Stimulated activated CD4-positive, alpha-beta T cell treated with anti-CD3 and anti-CD28 coated beads, Interleukin-4, amount 100 ng/mL, for 48 hours (primary cell): ENCODE measurements at regions not wholly inside any gene's neighbourhood (a gene's known extent, or its start where the extent isn't known, plus 50 kb on each side); places are given as distances from the start of the nearest gene placed in this dataset.
A peak's percentile ranks its signal among the peaks of the same experiment; 100 is the strongest.
"Not testable (repeated sequence)": the region's sequence is repeated elsewhere in the genome, so short reads cannot be mapped to it uniquely, and the experiment has no call there.

Source experiments
- DNase-seq, 2 donors: peaks; one replicate each; pipeline ENCODE4 v3.0.0-alpha.2; 2020; ENCODE audit warnings: low read depth in 2 of 2

DNA sequence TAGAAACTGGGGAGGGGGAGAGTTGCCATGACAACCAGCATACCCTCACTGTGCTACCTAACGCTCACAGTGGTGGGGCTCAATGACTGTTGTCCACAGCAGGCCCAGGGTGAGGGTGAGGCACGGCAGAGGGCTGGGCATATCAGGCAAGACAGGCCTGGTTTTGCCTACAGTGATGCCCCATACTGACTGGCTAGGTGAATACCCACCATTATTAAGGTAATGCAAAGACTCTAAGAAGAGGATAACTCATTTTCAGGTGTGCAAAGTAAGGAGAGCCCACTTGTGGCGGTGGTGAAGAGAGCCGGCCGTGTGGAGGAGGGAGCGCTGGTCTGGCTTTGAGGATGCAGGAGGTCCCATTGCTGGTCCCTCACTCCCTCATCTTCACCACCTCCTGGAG, 422.3 kb downstream of the FUT8 start:
- no peak for DNase-seq

DNA sequence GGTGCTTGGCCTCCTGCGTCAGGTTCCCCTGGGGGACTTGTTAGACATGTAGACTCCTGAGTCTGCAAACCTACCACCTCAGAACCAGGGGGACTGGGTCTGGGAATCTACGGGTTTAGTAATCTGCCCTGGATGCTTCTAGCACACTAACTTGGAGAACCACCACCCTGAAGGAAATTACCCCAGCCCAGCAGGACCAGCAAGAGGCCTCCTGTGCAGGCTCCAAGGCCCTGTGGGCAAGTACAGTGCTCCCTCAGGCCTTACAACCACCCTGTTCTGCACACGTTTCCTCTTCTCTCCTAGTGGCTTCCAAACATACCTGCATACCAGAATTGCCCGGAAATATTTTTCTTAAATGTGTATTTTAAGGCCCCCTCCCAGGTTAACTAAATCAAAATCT, 423.0 kb downstream of the FUT8 start:
- DNase-seq, result no peak

DNA sequence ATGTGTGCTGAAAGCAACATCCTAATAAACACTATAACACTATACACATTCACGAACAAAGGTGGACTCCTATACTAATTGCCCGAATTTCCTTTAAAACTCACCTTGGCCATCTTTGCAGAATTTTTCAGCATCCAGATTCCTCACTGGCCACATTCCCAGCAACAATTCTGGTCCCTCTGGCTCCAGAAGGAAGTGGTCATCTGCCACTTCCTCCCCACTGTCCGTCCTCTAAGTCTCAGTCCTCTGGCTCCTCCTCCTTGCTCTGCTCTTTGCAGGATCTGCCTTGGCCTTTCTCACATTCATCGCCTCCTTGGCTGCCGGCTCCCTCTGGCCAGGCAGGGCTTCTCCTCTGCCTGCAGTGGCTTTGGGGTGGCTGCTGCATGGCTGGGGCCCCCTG, 426.0 kb downstream of the FUT8 start:
- DNase-seq, result no peak

DNA sequence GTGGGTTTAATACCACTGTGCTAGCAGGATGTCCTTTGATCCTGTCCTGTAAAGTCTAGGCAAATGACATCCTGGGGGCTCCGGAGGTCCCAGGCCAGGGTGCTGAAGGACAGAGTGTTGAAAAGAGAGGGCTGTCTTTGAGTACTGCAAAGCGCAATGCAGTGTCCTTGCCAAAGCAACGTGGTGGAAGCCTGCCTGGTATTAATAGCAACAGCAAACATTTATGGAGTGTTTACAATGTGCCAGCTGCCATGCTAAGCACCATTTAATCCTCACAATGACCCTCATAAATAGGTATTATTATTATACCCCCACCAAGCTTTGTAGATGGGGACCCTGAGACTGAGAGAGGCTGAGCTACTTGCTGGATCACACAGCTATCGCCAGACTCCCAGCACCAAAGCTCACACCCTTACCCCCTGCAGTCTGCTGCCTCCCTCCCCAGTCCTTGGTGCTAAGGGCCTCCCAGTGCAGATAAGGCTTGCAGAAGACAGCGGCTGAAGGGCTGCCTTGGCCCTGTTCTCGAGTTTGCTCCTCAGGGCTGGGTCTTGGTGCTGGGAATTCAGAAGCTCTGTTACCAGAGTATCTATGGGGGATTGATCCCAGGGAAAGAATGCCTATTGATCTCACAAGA, 427.7 kb downstream of the FUT8 start:
- no peak for DNase-seq

DNA sequence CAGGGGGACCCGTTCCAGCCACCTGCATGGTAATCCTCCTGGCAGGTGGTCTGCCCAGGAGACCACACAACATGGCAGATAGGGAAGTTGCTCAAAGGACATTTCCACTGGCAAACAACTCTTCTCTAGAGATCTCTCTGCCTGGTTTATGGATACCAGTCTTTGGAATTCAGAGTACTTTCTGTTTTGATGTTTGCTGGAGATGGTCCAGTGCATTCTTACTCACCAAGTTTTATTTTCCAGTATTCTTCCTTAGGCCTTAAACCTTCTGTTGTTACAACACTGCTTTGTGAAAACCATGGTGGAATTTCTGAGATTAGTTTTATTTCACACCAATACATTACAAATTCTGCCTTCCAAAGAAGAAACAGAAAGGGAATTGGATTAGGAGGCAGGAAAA, 428.3 kb downstream of the FUT8 start:
- DNase-seq, result no peak

DNA sequence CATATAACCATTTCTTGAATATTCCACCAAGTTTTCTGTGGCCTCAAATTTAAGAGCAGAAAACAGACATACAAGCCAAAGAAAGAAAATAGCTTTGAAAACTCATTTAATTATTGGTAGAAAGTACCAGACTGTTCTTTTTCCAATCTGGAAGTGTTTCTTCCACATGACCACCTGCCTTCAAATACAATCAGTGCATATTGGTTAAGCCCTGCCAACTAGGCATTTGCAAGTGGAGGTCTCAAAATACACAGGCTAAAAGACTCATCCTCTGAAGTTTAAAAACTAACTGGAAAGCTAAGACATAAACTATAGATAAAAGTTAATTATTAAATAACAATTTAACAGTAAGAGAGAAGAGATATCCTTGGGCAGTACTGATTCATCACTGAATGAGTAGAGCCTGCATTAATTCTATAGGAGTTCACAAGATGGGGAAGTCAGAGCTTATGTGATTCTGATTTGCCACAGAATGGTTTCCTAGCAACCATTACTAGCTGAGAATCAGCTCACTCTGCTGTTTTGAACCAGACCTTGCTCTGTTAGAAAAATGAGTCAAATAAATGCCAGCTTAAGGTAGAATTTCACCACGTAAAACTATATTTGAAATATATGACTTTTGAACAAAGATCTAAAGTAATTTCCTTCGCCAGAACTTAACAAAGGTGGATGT, 433.8 kb downstream of the FUT8 start:
- no peak for DNase-seq

DNA sequence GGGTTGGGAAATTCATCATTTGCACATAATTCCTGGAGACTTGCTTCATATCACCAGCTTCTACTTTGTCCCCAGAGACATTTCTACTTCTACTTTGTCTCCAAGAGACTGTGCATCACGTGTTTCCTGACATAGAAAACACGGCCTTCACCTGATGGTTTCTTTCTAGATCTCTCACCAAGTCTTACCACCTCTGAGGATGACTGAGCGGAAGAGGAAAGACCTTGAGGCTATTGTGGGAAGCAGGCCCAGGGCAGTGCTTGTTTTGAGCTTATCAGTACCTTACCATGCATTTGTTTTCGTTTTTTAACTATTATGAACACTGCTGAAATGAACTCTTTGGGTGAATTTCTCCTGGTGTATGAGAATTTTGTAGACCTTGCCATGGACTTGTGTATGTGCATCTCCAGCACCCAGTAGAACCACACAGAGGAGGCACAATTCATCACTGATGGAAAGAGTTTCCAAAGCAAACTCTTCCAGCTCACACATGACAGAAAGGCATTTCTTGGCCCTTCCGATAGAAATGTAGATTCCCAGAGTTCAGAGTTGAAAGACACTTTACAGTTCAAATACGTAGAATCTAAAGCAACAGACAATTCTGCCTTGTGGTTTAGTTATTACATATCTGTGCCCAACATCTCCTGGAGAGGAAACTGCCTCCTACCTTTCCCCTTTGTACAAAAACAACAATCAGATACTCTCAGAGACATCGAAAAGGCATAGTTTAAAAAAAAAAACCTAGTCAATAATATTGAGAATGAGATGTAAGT, 434.7 kb downstream of the FUT8 start:
- peak; percentile 11 to 31 for DNase-seq

DNA sequence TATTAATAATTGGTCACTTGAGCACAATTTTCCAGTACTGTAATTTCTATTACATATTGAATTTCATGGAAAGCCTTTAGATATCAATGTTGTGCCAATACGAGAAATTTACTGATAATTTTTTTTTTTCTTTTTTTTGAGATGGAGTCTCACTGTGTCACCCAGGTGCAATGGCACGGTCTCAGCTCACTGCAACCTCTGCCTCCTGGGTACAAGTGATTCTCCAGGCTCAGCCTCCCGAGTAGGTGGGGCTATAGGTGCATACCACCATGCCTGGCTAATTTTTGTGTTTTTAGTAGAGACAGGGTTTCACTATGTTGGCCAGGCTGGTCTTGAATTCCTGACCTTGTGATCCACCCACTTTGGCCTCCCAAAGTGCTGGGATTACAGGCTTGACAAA, 435.4 kb downstream of the FUT8 start:
- DNase-seq, result not testable (repeated sequence)

DNA sequence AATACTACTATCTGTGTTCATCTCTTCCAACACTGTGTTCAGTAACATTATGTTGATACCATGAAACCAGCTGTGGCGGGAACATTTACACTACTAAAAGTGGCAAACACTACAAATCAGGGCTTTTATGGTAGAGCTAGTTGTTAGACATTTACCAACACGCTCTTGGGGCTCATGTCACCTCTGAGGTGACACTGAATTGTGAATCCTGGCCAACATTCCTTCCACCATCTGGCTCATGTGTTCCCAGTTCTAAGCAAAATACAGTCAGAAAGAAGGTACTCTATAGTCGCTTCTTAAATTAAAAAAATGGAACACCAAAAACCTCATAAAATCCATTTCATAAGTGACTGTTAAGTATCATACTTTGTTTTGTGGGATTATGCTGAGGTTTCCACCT, 436.6 kb downstream of the FUT8 start:
- DNase-seq, result no peak

DNA sequence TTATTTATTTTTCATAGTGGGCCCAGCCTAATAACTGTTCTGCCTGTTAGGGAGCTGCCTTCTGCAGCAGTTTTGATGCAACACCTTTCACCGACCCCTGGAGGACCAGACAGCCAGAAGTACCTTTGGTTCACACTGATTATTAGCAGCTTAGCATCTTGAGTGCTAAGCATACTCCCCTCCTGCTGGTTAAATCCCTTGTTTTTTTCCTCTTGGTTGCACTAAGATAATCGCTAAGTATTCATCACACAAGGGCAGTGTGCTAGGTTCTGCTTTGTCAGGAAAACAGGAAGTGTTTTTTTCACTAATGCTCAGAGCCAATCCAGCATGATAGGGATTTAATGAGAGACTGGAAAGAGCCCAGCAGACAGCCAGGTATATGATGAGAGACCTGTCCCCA, 437.0 kb downstream of the FUT8 start:
- no peak for DNase-seq

DNA sequence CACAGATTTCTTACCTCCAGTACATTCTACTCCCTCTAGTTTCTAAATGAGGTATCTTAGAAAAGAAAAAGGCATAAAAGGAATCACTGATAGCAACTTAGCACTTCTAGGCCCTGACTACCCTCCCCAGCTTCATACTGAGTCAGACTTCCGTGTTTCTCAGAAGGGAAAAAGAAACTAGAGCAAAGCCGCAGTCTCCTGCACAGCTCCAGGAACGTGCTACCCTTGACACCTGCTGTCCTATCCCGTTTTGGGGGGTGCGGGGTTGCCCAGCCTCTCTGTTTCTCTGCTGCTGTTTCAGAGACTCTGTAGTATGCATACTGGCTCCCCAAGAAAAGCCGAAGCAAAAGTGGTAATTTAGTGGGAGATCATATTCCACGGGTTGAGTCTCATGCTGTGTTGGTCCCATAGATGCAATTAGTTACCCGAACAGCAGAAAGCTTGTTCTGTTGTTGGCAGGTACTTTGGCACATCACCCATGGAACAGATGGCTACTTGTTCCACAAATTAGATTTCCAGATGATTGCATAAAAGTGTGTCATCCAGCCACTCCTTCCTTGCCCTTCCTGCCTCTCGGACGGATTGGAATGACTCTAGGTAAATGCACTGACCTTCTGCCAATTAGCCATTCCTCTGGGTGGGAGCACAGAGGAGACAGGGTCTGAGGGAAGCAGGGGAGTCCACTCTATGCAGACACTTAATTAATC, 438.1 kb downstream of the FUT8 start:
- DNase-seq, result peak; percentile 28 to 40

DNA sequence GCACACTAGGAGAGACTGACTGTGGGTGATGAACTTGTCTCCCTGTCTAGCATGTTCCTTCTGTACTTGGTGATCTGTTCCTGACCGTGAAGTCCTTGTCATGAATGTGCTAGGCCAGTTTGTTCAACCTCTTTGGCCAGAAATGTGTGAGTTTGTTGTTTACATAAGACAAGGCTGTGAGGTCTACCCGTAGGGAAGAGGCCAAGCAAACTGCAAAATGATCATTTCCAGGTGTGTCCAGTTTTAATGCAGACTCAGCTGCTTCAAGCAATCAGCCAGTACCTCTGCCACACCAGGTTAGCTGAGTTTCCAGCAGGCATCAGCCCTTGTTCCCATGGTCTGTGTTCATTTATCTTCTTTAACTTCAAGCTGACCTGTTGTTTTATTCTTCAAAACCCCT, 440.2 kb downstream of the FUT8 start:
- DNase-seq, result no peak

DNA sequence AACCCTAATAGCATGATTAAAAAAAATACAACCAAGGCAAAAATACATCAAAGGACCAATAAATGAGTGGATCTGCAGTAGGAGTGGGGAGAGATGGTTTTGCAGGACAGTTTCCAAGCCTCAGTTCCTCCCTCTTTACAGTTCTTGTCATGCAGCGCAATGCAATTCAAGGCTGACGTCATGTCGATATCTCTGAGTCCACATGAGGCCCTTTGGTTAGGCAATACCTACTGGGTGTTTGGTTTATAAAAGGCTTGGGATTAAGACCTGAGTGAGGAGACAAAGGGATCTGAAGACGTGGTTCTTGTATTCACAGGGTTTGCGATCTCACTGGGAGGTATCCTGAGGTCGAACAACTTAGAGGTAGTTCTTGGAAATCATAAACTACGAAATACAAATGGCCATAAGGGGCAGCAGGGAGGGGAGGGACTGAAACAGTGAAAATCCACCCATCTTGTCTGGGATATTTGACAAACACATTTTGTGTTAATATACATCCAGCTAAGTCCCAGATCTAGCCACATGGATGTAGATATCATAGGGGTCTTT, 441.0 kb downstream of the FUT8 start:
- DNase-seq, result no peak

DNA sequence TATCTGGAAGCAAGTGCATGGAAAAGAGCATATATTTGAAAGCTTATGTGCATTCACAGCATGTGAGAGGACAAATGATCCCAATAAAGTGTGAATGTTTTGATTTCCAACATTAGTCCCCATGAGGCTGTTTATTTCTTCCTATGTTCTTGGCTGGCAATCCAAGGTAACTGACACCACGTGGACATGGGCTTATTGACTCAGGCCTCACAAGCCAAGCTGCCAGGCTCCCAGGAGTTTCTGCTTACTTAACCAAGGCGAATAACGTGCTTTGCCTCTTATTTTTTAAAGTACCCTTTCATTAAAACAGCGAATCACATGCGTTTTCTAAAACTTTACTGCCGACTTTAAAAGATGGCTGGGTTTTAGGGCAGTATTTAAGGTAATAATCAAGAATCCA, 441.7 kb downstream of the FUT8 start:
- DNase-seq, result no peak

DNA sequence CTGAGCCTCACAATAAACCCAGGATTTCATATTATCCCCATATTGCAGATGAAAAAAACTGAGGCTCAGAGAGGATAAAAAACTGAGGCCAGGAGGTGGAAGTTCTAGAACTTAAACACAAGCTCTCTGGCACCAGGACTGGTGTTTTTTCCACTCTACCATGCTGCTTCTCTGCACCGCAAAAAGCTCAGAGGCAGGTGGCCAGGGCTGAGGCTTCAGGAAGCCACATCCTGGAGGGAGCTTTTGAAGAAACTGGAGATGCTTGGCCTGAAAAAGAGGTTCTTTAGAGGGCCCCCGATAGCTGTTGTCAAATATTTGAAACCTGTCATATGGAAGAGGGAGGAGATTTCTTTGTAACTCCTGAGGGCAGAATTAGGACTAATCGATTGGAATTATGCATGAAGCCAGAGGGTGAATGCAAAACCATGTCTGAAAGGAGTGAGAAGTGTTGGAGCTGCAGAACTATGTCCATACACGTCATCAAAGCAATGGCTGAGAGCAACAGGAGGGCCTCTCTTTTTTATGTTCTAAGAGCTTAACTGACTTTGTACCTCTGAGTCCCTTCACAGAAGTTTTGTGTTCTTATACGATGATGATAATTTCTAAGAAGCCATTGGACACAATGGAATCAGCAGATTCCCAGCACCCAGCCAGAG, 448.6 kb downstream of the FUT8 start:
- no peak for DNase-seq

DNA sequence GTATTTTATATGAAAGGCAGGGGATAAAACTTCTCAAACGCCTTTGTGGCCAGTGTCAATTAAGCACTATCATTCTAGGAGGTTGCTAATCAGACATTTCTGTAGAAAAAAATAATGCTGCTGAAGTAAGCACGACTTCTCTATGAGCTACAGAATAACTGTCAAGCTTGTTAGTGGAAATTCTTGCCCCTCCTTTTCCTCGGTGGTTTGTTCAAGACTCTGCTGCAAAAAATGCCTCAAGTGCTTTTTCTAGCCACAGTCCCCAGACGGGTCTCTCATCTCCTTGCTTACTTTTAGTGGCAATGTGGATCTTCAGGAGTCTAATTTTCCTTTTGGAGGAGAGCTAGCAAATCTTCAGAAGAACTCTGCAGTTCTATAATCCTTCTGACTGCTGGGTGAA, 452.0 kb downstream of the FUT8 start:
- DNase-seq, result no peak

DNA sequence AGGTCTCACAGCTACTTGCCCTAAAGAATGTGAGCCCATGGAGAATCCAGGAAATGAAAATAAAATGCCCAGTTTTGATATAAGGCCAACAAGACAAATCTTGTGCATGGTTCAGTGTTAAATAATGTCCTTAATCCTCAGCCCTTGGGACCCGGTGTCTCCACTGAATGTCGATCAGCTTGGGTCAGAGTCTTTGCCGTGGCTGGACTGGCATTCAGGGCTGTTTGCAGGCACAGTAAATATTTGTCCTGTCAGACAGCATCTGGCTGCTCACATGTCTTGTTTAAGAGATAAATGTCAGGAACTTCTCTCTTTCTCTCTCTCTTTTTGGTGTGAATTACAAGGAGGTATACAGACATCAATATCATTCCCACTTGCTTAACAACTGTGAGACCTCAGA, 452.5 kb downstream of the FUT8 start:
- no peak for DNase-seq

DNA sequence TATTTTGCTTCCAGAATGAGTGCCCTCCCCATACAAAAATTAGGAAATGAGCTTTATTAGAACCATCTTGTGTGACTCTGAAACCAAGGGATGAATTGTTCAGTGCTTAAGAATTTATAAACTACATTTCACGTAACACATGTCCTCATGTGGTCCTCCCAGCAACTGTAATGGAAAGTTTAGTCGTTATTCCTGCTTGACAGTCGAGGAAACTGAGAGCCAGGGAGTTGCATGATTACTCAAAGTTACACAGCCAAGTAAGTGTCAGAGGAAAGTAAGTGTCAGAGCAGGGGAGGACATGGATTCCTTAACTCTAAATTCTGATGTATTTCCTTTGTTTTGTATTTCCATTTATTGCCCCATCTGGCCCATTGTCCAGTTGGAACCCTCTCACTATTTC, 453.9 kb downstream of the FUT8 start:
- no peak for DNase-seq

DNA sequence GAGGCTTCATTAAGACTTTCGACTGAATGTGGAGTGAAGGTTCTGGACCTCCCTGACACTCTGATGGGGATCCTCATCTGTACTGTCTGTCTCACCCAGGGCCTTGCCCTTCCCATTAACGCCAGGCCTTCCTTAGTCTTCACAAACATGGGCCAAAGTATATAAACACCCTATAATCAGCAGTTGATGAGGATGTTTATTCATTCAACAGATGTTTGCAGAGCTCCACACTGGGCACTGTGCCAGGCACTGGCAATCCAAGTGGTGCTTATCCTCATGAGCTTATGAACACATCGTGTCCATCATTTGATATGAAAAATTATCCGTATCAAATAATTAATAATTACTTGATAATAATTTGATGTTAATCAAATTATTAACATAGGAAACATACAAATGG, 454.4 kb downstream of the FUT8 start:
- no peak for DNase-seq

DNA sequence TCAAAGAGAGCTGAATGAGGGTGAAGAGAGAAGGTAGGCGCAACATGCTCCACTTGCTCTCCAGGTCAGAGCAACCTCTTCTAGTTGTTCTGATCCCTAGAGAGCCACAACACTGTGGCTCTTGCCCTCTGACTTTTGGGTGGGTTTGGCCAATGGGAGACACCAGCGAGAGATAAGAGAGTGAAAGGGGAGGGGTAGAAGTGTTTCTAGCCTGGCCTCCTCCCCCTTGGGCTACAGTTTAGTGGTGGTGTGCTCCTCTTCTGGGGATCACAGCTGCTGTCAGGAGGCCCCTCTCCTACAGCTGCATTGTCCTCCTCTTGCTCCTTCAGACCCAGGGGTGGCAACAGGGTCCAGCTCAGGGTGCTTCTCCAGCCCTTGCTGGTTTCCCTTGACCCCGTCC, 454.8 kb downstream of the FUT8 start:
- no peak for DNase-seq

DNA sequence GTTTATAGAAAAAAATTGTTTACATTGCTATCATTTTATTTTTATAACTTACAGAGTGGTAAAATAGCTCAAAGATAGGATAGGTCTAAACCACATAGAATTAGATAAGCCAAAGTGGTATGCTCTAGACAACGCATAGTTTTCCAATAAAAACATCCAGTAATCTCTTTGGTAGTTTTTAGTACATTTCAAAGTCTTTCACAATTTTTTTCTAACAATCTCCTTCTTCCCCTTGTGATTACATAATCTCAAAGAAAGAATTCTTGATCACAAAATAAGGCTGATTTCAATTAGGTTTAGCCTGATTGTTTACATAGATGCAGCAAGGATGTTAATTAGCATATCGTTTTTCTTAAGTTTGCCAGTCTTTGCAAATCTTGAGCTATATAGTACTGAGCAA, 460.0 kb downstream of the FUT8 start:
- no peak for DNase-seq

DNA sequence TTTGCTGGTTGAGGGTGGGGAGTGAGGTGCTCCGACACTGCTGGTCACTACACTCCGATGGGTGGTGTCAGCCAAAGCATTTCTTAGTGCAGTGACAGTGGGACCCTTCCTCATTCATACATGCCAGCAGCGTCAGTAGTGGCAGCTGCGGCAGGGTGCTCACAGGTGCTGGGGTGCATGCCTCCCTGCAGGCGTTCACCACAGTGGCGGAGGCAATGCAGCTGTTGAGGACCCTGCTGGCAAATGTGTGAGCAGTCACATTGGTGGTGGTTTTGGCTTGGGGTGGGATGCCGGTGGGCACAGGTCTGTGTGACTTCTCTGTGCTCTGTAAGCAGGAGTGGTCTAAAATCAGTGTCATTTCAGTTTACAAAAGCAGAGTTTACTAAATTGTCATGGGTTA, 464.6 kb downstream of the FUT8 start:
- no peak for DNase-seq
